GM13976 (cell line): ENCODE measurements at regions not wholly inside any gene's neighbourhood (a gene's known extent, or its start where the extent isn't known, plus 50 kb on each side); places are given as distances from the start of the nearest gene placed in this dataset.
A peak's percentile ranks its signal among the peaks of the same experiment; 100 is the strongest.

Source experiments
- DNase-seq: peaks from one replicate; pipeline ENCODE4 v3.0.0; 2012; ENCODE audit warnings: low spot score
- in situ Hi-C: fragments of 300-500 bp; cut with MboI; formaldehyde crosslinking; loops from one replicate; pipeline ENCODE4 v1.12.0; 2022; ENCODE audit warnings: low sequenced_read_pairs, mixed read lengths, inconsistent platforms; ENCODE audit not compliant: unreplicated experiment
- TF ChIP-seq, protein P1 (sequence below): IDR thresholded peaks from 2 replicates; pipeline ENCODE4 v1.5.1; 2012; ENCODE audit warnings: borderline replicate concordance, mild to moderate bottlenecking; ENCODE audit not compliant: insufficient read depth; ENCODE audit errors: extremely low read depth, missing control alignments, control extremely low read depth

GRCh38 chr13:72648513-72649065, 78.8 kb downstream of the MZT1 start:
- in situ Hi-C loops: no loop called here
- DNase-seq: no peak
- TF ChIP-seq, protein P1, sequence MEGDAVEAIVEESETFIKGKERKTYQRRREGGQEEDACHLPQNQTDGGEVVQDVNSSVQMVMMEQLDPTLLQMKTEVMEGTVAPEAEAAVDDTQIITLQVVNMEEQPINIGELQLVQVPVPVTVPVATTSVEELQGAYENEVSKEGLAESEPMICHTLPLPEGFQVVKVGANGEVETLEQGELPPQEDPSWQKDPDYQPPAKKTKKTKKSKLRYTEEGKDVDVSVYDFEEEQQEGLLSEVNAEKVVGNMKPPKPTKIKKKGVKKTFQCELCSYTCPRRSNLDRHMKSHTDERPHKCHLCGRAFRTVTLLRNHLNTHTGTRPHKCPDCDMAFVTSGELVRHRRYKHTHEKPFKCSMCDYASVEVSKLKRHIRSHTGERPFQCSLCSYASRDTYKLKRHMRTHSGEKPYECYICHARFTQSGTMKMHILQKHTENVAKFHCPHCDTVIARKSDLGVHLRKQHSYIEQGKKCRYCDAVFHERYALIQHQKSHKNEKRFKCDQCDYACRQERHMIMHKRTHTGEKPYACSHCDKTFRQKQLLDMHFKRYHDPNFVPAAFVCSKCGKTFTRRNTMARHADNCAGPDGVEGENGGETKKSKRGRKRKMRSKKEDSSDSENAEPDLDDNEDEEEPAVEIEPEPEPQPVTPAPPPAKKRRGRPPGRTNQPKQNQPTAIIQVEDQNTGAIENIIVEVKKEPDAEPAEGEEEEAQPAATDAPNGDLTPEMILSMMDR: no peak

DNA sequence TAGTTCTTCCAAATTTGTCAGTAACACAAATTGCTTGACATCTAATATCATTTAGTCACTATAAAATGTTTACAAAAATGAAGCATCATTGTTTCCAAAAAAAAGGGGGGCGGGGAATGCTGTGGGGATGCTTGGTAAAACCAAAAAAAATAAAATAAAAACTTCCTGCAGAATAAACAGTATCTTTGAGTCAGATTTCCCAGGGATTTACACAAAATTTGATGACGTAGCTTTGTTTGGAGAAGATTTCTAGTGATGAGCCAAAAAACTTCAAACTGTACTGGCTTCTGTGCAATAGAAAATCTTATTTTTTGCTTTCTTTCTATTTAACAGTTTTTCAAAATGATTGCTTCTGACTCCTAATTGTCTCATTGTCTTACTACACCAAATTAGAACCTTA, 80.0 kb downstream of the MZT1 start:
- TF ChIP-seq, protein P1: no peak

GRCh38 chr13:72645521-72645920, 81.9 kb downstream of the MZT1 start:
- DNase-seq: no peak
- in situ Hi-C loops: no loop called here
- TF ChIP-seq, protein P1: no peak

More for the DNA sequence above, 80.0 kb downstream of the MZT1 start:
- in situ Hi-C loops: no loop called here
- no peak for DNase-seq

- peak; percentile 37 for DNase-seq
- TF ChIP-seq, protein P1: peak; percentile 27
- in situ Hi-C loops: no loop called here
Observed at GRCh38 chr13:72643311-72643989, 84.0 kb downstream of the MZT1 start.

GRCh38 chr13:72639377-72639776, 88.1 kb downstream of the MZT1 start:
- TF ChIP-seq, protein P1: no peak
- no peak for DNase-seq
- in situ Hi-C loops: no loop called here

DNA sequence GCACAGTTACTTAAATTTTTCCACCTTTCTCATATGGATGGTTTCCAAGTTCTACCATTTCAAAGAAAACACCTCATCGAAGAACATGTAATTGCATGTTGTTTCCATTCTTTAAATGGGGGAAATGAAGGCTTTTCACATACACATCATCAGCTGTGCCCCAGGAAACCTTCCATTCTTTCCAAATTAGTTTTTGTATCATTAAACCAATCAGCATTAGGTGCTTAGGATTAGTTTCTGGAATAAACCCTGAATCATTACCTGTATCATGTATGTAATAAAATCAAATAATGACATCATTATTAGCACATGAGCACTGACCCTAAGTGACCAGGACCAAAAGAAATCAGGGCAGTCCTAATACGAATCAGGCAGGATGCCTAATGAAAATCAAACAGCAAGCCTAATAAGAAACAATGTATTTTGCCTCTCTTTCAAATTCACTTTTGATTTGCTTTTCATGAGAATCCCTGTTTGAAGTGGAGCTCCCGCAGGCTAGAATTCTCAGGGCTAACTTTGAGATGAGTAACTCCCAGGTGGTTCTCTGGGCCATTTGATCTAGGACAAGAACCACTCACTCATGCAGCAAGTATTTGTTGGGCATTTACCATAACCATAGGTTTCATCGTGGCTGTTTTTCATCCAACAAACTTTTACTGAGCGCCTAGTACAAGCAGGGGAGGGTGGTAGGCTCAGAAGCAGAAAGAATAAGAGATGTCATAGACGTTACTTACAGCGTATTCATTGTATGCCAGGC, 89.2 kb downstream of the MZT1 start:
- DNase-seq: no peak
- TF ChIP-seq, protein P1: no peak
- in situ Hi-C loops: no loop called here
